ENCODE measurements at regions not wholly inside any gene's neighbourhood (a gene's known extent, or its start where the extent isn't known, plus 50 kb on each side); places are given as distances from the start of the nearest gene placed in this dataset.

- TF ChIP-seq TEAD4 (IDR thresholded peaks at IDR 0.05) (no peak), RAD21 (IDR thresholded peaks at IDR 0.05; ENCODE audit: low read depth) (no peak)
- TF ChIP-seq, protein P1, sequence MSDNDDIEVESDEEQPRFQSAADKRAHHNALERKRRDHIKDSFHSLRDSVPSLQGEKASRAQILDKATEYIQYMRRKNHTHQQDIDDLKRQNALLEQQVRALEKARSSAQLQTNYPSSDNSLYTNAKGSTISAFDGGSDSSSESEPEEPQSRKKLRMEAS (IDR thresholded peaks at IDR 0.05): no peak
Observed at GRCh38 chr3:148070041-148070440, 627.7 kb upstream of the AGTR1 start.
